Upper lobe of left lung (tissue), 6 donors: ENCODE measurements at regions not wholly inside any gene's neighbourhood (a gene's known extent, or its start where the extent isn't known, plus 50 kb on each side); places are given as distances from the start of the nearest gene placed in this dataset.

Source experiments
- ATAC-seq, 2 donors: fragments of 200-7000 bp; cut with Tn5 transposase; one replicate each; pipeline ENCODE4 v1.9.1; 2022; ENCODE audit warnings: mild to moderate bottlenecking in 2 of 2, moderate library complexity in 2 of 2; ENCODE audit not compliant: low FRiP score in 2 of 2
- DNase-seq, 2 donors: peaks; one replicate each; pipeline ENCODE4 v3.0.0-alpha.2; 2019 to 2020
- H3K27ac ChIP-seq, 4 donors: fragments of 200-600 bp; sonication (generic); one replicate each; pipeline ENCODE4 v1.5.1; 2016 to 2019
- H3K27me3 ChIP-seq, 4 donors: fragments of 200-600 bp; sonication (generic); one replicate each; pipeline ENCODE4 v1.5.1; 2017 to 2019
- H3K36me3 ChIP-seq, 4 donors: fragments of 200-600 bp; sonication (generic); one replicate each; pipeline ENCODE4 v1.5.1; 2016 to 2019
- H3K4me1 ChIP-seq, 4 donors: fragments of 200-600 bp; sonication (generic); one replicate each; pipeline ENCODE4 v1.5.1; 2018 to 2019
- H3K4me3 ChIP-seq, 4 donors: fragments of 200-600 bp; sonication (generic); one replicate each; pipeline ENCODE4 v1.5.1; 2017 to 2019; ENCODE audit warnings: mild to moderate bottlenecking in 2 of 4, moderate library complexity in 1 of 4
- H3K9me3 ChIP-seq, 4 donors: fragments of 200-600 bp; sonication (generic); one replicate each; pipeline ENCODE4 v1.5.1; 2018 to 2019
- CTCF ChIP-seq, 6 experiments: fragments of 450-650 bp in 4 of 6; fragments of 200-600 bp in 2 of 6; sonication (generic) in 2 of 6; IDR thresholded peaks; one replicate each; pipeline ENCODE4 v1.5.1; 2016 to 2019; ENCODE audit warnings: antibody characterized with exemption in 6 of 6
- EP300 ChIP-seq, 4 donors: sonication (generic); formaldehyde crosslinking; IDR thresholded peaks; one replicate each; pipeline ENCODE4 v1.5.1; 2017; ENCODE audit warnings: antibody characterized with exemption in 4 of 4, control low read depth in 2 of 4
- POLR2A ChIP-seq, 4 donors: fragments of 450-650 bp; IDR thresholded peaks; one replicate each; pipeline ENCODE4 v1.5.1; 2016 to 2017; ENCODE audit warnings: antibody characterized with exemption in 4 of 4, mild to moderate bottlenecking in 2 of 4
- POLR2AphosphoS5 ChIP-seq, 2 donors: sonication (generic); formaldehyde crosslinking; IDR thresholded peaks; one replicate each; pipeline ENCODE4 v1.5.1; 2017; ENCODE audit warnings: antibody characterized with exemption in 2 of 2
- WGBS, 2 donors: methylation state at CpG; one replicate each; pipeline ENCODE4 v1.1.5; 2017 to 2018; 5-methylcytosine and 5-hydroxymethylcytosine counted together
- donor health status: DM: no; HTN: no; CAD: no; lungs with moderate emphysema.
- donor health status: DM: no; HTN: yes; CAD: no; lungs with severe emphysema.

- TF ChIP-seq POLR2AphosphoS5 (IDR thresholded peaks at IDR 0.05): no peak
- Histone ChIP-seq H3K4me3 (no peak overlapping the region), H3K4me1 (peaks cover 0 to 6% (median 2%) of the 10 kb centered on the region in 4 donors), H3K9me3 (no peaks in the 10 kb centered on the region), H3K36me3 (no peaks in the 10 kb centered on the region), H3K27ac (no peak overlapping the region), H3K27me3 (no peaks in the 10 kb centered on the region)
- 60 to 68% methylated on average over 3 of the region's 3 CpGs for WGBS, 2 donors
- DNase-seq: peak in 1 of 2 donors; percentile 47
- ATAC-seq: peak; percentile 12 to 74
Observed at GRCh38 chr2:176392744-176393414, 123.6 kb downstream of the MTX2 start.

DNA sequence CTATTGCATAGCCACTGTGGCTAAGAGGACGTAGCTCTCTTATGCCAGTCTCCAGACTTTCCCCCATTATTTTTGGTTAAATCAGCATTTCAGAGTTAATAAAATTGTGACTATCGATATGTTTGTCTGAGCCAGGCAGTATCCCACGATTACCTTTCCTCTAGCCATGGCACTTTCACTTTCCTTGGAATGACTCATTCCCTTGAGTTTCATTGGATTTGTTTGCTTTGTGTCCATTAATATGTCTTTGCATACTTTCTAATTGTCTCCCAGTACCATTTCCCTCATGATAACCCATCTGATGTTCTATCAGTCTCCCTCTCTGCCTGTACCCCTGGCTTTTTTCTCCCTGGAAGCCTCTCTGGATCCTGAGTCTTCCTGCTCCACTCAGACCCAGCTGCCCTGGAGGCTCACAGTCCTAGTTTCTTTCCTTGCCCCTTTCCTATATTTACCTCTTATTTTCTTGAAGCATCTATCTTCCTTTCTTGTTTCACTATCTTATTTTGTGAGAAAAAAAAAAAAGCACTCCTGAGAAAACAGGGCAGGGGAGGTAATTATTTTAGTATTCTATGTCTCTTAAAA lies 126.1 kb downstream of the MTX2 start:
- H3K27me3 ChIP-seq: no peaks in the 10 kb centered on the region
- H3K36me3 ChIP-seq: no peaks in the 10 kb centered on the region
- DNase-seq (no peak), ATAC-seq (no peak)
- H3K4me3 ChIP-seq: no peak overlapping the region
- TF ChIP-seq CTCF (IDR thresholded peaks at IDR 0.05): no peak
- TF ChIP-seq EP300 (IDR thresholded peaks at IDR 0.05): no peak
- TF ChIP-seq POLR2A (IDR thresholded peaks at IDR 0.05): no peak
- TF ChIP-seq POLR2AphosphoS5 (IDR thresholded peaks at IDR 0.05): no peak
- H3K27ac ChIP-seq: no peak overlapping the region
- H3K9me3 ChIP-seq: no peaks in the 10 kb centered on the region
- WGBS, 2 donors: 67 to 68% methylated on average over 3 of the region's 3 CpGs
- peaks cover 0 to 6% (median 2%) of the 10 kb centered on the region in 4 donors for H3K4me1 ChIP-seq

DNA sequence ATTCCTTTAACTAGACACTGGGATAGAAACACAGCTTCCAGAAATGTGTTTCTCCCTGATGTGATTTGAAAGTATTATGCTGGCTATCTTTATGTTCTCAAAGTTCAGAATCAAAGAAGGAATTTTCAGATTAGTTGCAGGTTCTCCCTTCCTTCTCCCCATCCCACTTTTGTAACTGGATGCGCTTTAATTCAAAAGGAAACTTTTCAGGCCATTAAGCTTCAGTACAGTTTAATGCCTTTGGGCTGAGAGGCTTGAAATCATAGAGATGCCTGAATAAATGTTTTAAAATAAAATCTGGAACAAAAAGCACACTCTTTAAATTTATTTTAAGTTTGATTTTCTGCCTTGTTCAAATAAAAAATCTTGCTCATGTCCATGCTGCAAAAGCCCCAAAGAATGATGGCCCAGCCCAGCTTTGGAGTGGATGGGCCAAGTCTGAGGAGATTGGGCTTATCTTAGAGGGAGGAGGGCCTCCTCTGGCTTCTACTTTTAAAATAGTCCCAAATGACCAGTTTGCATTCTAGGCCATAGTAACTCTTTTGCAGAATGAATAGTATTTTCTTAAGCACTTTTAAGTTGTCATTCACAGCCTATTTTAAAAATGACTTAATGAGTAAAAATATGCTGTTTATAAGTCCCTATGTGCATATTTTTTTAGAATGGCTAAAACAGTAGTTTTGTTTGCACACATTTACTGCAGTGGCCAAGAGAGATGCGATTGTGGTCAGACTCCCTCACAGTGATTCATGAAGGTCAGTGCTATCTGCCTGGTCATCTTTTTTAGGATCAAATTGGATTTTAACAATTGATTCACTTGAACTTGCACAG lies 129.2 kb downstream of the MTX2 start:
- WGBS, 2 donors: 50 to 97% methylated on average over 2 of the region's 2 CpGs
- Histone ChIP-seq H3K36me3 (no peaks in the 10 kb centered on the region), H3K4me3 (no peak overlapping the region), H3K4me1 (no peaks in the 10 kb centered on the region), H3K27me3 (no peaks in the 10 kb centered on the region), H3K9me3 (no peaks in the 10 kb centered on the region), H3K27ac (no peak overlapping the region)
- TF ChIP-seq CTCF (IDR thresholded peaks at IDR 0.05) (no peak), POLR2A (IDR thresholded peaks at IDR 0.05) (no peak), POLR2AphosphoS5 (IDR thresholded peaks at IDR 0.05) (no peak), EP300 (IDR thresholded peaks at IDR 0.05) (no peak)
- ATAC-seq: no peak
- DNase-seq: no peak

DNA sequence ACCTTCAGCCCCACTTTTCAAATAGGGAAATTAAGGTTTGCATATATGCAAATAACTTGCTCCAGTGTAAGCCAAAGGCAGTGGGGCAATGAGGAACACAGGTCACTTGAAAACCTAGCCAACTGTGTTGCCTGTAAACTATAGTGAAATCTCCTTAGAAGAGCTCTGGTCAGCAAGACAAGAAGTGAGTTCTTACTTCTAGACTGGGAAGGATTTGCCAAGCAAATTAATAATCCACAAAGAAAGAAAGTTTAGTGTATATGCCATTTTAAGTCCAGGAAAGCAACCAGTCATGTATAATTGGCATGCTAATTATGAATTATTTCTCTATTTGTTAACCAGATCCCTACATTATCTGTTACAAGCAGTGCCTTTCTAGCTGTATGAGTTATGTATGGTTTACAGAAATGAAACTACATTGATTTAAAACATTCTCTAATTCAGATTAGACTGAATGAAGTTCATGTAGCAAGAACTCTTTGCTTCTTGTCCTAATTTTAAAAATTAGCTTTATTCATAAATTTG lies 129.9 kb downstream of the MTX2 start:
- H3K36me3 ChIP-seq: no peaks in the 10 kb centered on the region
- no peak overlapping the region for H3K4me3 ChIP-seq
- DNase-seq: no peak
- H3K4me1 ChIP-seq: no peaks in the 10 kb centered on the region
- H3K27ac ChIP-seq: no peak overlapping the region
- H3K27me3 ChIP-seq: no peaks in the 10 kb centered on the region
- ATAC-seq: no peak
- H3K9me3 ChIP-seq: no peaks in the 10 kb centered on the region
- TF ChIP-seq EP300 (IDR thresholded peaks at IDR 0.05) (no peak), POLR2AphosphoS5 (IDR thresholded peaks at IDR 0.05) (no peak), POLR2A (IDR thresholded peaks at IDR 0.05) (no peak), CTCF (IDR thresholded peaks at IDR 0.05) (no peak)

DNA sequence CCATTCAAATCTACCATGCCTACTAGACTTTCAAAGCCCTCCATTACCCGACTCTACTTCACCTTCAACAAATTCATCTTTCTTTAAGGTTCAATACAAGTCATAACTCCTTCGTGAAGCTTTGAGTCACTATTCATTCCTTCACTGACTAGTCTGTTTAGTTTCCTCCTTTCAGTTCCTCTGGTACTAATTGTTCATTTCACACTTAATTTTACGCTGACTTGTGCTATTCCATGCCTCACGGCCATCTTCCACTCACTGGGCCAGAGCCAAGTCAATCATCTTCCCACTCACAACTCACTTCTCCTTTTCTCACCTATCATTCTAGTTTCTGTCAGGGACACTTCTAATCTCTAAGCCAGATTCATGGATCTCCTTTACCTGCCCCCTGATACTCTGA lies 136.2 kb downstream of the MTX2 start:
- Histone ChIP-seq H3K4me1 (no peaks in the 10 kb centered on the region), H3K36me3 (no peaks in the 10 kb centered on the region), H3K9me3 (no peaks in the 10 kb centered on the region), H3K27me3 (no peaks in the 10 kb centered on the region), H3K4me3 (no peak overlapping the region), H3K27ac (no peak overlapping the region)
- TF ChIP-seq POLR2A (IDR thresholded peaks at IDR 0.05) (no peak), EP300 (IDR thresholded peaks at IDR 0.05) (no peak), CTCF (IDR thresholded peaks at IDR 0.05) (no peak), POLR2AphosphoS5 (IDR thresholded peaks at IDR 0.05) (no peak)
- 94% methylated on average over 4 of the region's 4 CpGs; no CpG with 5 or more reads in 1 of the 2 donors for WGBS, 2 donors
- DNase-seq (no peak), ATAC-seq (no peak)
